ENCODE measurements at regions not wholly inside any gene's neighbourhood (a gene's known extent, or its start where the extent isn't known, plus 50 kb on each side); places are given as distances from the start of the nearest gene placed in this dataset.

DNA sequence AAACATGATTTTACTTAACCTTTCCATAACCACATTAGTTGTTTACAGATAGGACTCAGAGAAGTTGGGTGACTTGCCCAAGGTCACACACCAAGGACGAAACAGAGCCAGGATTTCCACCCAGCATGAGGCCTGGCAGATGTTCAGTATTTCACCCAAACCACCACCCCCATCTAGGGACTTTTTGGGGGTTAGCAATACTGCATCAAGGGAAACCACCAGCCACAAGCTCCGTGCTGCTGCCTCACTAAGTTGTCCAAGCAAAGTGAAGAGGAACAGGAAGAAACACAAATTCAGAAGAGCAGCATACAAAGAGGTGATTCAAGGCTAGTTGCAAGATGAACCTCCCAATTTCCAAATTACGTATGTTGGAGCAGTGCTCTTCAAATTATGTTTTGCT is 219.6 kb upstream of the RORB start:
- no peak for DNase-seq (ENCODE audit: low read depth)
- H3K4me3 ChIP-seq (ENCODE audit: low read depth, low read length) = no peak overlapping the region
- TF ChIP-seq, protein P1, sequence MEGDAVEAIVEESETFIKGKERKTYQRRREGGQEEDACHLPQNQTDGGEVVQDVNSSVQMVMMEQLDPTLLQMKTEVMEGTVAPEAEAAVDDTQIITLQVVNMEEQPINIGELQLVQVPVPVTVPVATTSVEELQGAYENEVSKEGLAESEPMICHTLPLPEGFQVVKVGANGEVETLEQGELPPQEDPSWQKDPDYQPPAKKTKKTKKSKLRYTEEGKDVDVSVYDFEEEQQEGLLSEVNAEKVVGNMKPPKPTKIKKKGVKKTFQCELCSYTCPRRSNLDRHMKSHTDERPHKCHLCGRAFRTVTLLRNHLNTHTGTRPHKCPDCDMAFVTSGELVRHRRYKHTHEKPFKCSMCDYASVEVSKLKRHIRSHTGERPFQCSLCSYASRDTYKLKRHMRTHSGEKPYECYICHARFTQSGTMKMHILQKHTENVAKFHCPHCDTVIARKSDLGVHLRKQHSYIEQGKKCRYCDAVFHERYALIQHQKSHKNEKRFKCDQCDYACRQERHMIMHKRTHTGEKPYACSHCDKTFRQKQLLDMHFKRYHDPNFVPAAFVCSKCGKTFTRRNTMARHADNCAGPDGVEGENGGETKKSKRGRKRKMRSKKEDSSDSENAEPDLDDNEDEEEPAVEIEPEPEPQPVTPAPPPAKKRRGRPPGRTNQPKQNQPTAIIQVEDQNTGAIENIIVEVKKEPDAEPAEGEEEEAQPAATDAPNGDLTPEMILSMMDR (IDR thresholded peaks at IDR 0.05; ENCODE audit: control insufficient read depth, extremely low read depth, insufficient read depth) = no peak

DNA sequence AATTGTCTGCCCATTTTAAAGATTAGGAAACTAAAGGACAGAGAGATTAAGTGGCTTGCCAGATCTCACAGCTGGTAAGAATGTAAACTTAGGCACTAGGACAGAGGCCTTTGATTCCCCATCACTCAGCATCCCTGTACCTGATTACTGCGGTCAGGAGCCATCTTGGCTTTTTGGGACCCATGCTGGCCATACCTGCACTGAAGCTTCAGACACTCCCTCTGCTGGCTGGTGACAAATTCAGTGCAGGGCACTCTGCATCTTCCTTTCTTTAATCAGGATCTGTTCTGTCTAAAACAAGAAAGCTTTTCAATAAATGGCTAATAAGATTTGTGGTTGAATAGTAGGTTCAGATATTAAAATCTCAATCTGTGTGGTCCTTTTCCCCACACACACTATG is 215.5 kb upstream of the RORB start:
- TF ChIP-seq, protein P1 (IDR thresholded peaks at IDR 0.05; ENCODE audit: control insufficient read depth, extremely low read depth, insufficient read depth) = peak; percentile 49
- no peak overlapping the region for H3K4me3 ChIP-seq (ENCODE audit: low read depth, low read length)
- no peak for DNase-seq (ENCODE audit: low read depth)

DNA sequence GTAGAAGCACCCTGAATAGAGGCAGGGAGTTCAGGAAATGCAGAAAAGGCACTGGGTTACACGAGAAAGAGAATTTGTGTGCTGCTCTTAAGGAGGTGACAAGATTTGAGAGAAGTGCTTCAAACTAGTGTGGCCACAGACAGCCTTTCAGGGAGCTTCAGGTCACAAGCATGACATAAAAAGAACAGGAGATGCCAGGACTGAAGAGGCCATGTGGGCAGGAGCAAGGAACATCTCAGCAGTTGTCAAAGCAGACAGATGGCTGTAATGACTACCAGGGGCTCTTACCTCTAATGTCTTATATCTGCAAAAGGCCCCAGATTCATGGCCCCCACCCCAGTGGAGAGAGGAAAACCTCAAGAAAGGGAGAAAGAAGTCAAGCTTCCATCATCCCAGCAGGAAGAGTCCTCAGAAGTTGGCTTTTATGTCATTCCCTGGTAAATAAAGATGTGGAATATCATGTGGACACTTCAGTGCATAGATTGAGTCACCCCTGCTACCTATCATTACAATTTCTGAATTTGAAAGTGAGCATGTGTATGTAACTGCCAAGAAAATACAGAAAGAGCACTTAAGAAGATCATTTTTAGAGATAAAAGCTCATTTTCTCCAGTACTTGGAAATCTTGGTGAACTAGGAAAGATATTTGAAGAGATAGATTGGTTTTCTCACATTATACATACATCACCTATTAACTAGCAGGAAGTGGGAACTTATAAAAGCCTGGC is 214.4 kb upstream of the RORB start:
- no peak overlapping the region for H3K4me3 ChIP-seq (ENCODE audit: low read depth, low read length)
- DNase-seq (ENCODE audit: low read depth) = no peak
- TF ChIP-seq, protein P1 (IDR thresholded peaks at IDR 0.05; ENCODE audit: control insufficient read depth, extremely low read depth, insufficient read depth) = no peak

DNA sequence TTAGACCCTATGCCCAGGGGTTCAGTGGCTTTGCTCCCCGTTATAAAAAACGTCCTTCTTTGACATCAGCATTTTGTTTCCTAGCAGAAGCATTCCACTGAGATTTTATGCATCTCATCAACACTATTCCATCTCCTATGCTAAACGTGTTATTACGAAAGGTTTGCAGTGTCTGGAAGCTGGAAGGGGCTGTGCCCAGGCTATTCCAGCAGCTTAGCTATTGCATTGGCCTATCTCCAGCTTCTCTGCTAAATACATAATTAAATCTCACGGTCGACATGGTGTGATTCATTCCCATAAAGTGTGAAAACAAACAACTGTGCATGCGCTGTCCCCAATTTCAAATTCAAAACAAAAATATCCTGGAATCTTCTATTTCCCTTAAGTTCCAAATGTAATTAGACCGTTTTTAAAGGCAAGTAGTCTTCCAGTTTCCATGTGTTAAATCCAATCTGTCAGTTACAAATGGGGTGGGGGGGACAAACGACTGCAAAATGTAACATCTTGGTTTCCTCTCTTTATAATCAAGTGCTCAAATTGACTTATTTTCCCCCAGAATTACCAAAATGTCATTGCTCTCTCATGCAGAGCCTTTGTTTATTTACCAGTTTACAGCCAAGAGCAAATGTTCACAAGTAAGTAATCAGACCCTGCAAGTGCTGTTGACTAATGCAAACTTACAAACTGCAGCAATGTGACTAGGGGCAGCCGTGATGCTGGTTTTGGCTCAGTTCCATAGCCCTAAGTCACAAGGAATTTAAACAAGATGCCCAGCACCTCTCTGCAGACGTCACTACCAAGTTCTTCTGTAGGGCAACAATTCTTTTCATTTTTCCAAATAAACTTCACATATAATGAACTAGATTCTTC is 212.3 kb upstream of the RORB start:
- no peak overlapping the region for H3K4me3 ChIP-seq (ENCODE audit: low read depth, low read length)
- DNase-seq (ENCODE audit: low read depth) = peak; percentile 15
- TF ChIP-seq, protein P1 (IDR thresholded peaks at IDR 0.05; ENCODE audit: control insufficient read depth, extremely low read depth, insufficient read depth) = no peak

DNA sequence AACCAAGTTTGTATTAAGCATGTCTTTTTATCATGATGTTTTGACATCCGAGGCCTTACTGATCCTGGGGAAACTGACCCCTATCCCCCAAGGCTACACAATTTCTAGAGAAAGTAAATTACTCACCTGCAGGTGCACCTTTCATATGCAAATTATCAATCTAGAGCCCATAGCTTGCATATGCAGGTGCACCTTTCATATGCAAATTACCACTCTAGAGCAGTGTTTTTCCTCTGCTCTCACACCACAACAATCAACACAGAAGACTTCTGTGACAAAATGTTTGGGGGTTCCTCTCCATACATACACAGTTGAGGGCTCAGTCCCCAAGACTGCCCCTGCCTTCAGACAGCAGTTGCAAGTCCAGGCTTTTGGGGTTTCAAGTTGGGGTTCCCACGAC is 203.7 kb upstream of the RORB start:
- TF ChIP-seq, protein P1 (IDR thresholded peaks at IDR 0.05; ENCODE audit: control insufficient read depth, extremely low read depth, insufficient read depth) = no peak
- DNase-seq (ENCODE audit: low read depth) = no peak
- no peak overlapping the region for H3K4me3 ChIP-seq (ENCODE audit: low read depth, low read length)

DNA sequence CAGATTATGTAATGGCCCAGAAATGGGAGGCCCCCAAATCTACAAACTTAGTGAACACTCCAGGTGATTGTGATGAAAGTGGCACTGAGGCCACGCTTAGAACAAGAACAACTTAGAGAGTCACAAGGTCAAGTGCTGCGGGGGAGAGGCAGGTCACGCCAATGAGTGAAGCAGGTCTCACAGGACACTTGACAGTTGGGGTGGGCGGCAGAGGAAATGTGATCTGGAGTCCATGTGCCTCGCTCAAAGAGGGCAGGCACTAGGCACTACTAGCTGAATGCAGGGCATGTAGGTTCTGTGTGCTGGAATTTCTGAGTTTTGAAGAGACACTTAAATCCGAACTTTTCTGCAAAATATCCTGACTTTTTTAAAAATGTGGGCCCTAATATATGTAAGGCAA is 193.2 kb upstream of the RORB start:
- DNase-seq (ENCODE audit: low read depth) = no peak
- TF ChIP-seq, protein P1 (IDR thresholded peaks at IDR 0.05; ENCODE audit: control insufficient read depth, extremely low read depth, insufficient read depth) = no peak
- no peak overlapping the region for H3K4me3 ChIP-seq (ENCODE audit: low read depth, low read length)

Data from LNCaP clone FGC (cell line).